ENCODE measurements at regions not wholly inside any gene's neighbourhood (a gene's known extent, or its start where the extent isn't known, plus 50 kb on each side); places are given as distances from the start of the nearest gene placed in this dataset.

- TF ChIP-seq NFRKB (IDR thresholded peaks at IDR 0.05) (no peak), FOXA1 (IDR thresholded peaks at IDR 0.05) (no peak), FOXK2 (IDR thresholded peaks at IDR 0.05) (no peak)
Observed at GRCh38 chr16:80034948-80035663, 434.6 kb upstream of the MAF start.
